HG03064 (cell line): ENCODE measurements at regions not wholly inside any gene's neighbourhood (a gene's known extent, or its start where the extent isn't known, plus 50 kb on each side); places are given as distances from the start of the nearest gene placed in this dataset.
"Not testable (repeated sequence)": the region's sequence is repeated elsewhere in the genome, so short reads cannot be mapped to it uniquely, and the experiment has no call there.

Experiments
- ATAC-seq: cut with Tn5 transposase; IDR thresholded peaks from one replicate; pipeline ENCODE4 v1.9.1; 2021; ENCODE audit warnings: low read depth; ENCODE audit not compliant: unreplicated experiment

DNA sequence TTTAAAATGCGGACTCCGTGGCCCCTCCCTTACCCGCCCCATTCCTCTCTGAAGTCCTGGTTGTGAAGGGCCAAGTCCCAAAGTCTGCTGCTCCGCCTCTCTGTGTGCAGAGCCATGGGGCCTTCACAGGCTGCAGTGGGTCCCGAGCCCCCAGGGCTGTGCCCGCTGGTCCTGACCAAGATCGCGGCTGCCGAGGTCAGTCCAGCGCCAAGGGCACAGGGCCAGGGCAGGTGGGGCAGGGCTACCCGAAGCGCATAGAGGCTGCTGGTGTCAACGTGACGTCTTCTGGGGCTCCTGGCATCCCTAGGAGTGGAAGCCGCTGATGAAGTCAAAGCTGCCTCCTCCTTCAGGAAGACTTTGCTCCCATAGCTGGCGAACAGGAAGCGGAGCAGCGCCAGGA is 858.8 kb downstream of the TUBA3C start:
- not testable (repeated sequence) for ATAC-seq

DNA sequence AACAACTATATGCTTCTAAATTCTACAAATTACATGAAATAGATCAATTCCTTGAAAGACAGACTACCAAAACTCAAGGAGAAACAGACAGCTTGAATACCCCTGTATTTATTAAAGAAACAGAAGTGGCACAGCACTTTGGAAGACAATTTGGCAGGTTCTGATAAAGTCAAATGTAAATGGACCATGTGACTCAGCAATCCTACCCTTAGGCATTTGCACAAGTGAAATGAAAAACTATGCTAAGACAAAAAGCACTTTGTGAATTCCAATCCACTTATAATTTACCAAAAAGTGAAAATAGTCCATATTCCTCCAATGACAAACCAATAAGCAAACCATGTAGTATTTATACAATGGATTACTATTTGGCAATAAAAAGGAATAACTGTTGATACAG is 862.0 kb downstream of the TUBA3C start:
- not testable (repeated sequence) for ATAC-seq

DNA sequence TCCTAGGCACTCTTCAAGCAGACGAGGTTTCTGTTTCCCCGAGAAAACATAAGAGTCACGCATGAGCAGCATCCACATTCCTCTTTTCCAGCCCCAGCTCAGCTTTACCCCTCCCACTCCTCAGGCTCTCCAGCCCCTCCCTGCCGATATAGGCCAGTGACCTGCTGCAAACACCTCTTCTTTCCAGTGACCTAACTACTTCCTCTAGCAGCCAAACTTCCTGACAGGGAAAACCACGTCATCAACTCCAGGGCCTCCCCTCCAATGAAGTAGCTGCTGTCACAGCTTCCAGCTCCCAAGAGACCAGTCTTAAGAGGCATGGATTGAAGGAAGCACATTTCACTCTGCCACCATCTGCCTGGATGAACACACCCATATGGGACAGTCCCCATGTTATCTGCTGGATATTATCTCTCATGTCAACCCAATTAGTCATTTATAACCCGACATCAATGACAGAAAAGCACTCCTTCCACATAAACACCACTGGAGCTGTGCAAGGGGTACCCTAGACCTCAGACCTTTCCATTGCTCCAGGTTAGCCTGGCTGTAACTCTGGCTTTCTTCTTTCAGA is 878.3 kb downstream of the TUBA3C start:
- not testable (repeated sequence) for ATAC-seq

DNA sequence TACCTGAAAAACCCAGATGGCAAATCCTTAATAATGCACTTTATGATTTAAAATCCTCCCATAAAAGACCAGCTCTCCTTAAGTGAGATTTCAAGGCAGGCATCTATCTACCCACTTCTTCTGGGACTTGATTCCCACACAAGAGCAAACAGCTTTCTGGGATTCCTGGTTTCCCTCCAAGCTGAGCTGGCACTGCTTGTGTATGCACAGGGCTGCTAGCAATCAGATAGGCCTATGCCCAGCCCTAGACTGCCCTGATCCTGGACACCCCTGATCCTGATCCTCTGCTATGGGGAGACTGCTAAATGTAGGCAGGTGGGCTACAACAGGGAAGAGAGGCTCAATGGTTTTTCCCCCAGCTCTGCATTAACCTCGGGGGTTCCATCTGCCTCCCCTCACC is 880.7 kb downstream of the TUBA3C start:
- ATAC-seq, result not testable (repeated sequence)

DNA sequence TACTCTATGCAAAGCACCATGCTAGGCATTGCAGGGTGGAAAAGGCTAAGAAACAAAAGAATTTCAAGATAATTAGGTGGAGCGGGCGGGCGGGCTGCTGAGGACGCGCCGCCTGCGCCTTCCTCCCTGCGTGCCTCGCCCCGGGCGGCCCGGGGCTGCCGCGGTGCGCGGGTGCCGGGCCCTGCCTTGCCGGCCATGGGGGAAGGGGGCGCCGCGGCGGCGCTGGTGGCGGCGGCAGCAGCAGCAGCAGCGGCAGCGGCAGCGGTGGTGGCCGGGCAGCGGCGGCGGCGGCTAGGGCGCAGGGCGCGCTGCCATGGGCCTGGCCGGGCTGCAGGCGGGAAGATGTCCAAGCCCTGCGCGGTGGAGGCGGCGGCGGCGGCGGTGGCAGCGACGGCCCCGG is 884.3 kb downstream of the TUBA3C start:
- ATAC-seq, result not testable (repeated sequence)

DNA sequence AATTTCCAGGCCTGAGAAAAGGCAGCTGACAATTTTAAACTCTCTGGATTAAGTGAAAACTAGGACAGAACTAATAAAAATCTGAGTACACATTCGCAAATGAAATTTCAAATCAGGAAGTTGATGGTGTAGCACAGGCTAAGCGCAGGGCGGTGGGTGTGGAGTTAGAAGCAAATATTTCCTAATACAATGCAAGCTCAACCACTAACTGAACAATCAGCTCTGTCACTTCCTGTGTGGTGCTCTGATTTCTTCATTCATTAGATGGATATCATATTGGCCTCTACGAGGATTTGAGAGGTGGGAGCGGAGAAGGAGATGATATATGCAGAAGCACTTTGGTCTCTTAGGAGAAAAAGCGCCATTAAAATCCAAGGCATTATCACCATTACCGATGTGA is 885.0 kb downstream of the TUBA3C start:
- not testable (repeated sequence) for ATAC-seq

DNA sequence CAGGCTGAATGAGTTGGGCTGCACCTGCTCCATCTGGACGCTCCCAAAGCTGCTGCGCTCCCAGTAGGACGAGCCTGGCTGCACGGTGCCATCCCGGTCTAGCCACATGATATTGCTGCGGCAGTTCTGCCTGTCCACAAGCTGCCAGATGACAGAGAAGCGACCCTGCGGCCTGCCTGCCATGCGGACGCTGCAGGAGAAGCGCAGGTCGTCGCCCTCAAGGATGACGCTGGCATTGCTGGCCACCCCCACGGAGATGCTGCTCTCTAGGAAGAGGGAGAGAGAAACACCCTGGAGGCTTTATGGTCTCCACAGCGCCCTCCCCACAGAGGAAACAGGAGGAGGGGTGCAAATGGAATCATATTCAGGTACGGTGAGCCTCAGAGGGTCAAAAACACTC is 887.3 kb downstream of the TUBA3C start:
- not testable (repeated sequence) for ATAC-seq

DNA sequence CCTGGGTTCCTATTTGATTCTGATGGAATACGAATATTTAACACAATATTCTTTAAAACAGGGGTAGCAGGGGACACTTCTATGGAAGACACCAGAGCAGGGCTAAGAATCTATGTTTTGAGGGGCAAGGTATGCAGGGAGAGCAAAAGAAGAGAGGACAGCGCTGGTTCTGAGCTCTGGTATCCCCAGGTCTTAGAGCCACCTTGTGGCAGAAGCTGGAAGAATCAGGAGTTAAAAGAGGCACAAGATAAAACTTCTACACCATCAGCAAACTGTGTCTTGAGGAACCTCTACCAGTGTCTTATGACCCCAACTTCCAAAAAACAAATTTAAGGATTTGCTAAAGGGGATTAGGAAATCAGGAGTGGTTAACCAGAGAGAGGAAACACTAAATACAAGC is 894.8 kb downstream of the TUBA3C start:
- ATAC-seq, result not testable (repeated sequence)

DNA sequence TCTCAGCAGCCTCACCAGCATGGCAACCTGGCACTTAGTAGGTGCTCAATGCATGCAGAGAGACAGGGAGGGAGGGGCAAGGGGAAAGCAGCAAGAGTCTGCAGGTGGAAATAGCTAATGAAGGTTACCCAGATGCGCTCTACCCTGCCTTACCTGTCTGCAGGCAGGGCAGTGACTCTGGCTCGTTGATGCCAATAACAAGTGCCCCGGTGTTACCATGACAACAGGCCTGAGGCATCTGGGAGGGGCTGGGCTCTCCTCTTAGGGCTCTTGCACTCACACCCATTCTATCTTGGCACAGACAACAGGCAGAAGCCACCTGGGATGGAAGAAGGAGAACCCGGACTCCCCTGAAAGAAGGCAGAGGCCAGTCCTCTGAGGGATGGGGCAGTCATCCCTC is 896.0 kb downstream of the TUBA3C start:
- ATAC-seq, result not testable (repeated sequence)

DNA sequence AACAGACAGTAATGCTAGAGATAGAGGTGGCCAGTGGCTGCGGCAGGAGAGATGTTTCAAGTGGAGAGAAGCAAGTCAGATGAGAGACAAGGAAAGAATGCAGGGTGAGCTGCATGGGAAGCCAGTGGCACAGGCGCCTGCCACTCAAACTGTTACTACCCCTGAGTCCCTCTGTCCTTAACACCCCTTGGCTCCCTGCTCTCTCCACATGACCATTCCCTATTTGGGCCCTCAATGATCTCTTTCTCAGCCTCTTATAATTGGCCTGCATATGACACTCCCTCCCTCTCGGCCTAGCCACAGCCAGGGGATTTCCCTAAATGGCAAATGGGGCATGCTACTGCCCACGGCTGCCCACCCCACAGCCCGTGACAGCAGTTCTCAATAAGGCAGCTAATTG is 897.6 kb downstream of the TUBA3C start:
- ATAC-seq, result not testable (repeated sequence)

DNA sequence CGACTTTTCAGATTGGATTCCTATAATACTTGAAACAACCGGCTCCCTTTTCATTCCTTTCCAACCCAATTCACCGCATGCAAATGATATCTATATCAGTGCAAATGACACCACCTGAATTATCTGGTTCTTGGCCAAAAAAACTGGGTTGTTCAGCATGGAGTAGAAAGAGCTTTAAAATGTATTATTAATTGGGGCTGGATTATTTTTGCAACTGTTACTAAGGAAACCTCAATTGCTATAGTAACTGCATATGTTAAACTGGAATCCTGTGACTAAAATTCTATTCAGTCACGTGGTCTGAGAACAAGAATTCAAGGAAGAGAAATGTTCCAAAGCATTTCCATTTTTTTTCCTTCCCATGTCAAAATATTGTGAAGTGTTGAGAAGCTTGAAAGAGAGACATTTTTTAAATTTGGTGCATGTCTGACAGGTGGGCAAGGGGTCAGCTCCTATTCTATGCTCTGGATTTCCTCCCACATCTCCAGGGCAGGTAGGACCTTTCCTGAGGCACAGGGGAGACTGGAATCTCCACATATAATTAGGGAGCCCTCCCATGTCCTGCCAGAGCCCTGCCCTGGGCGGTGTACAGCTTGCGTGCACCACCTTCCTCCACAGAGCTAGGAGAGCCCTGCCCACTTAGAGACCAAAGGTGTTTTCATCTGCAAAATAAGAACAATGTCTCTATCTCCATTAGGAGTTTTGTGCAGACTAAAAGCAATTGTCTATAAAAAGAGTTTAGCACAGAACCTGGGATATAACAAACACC is 899.6 kb downstream of the TUBA3C start:
- not testable (repeated sequence) for ATAC-seq

DNA sequence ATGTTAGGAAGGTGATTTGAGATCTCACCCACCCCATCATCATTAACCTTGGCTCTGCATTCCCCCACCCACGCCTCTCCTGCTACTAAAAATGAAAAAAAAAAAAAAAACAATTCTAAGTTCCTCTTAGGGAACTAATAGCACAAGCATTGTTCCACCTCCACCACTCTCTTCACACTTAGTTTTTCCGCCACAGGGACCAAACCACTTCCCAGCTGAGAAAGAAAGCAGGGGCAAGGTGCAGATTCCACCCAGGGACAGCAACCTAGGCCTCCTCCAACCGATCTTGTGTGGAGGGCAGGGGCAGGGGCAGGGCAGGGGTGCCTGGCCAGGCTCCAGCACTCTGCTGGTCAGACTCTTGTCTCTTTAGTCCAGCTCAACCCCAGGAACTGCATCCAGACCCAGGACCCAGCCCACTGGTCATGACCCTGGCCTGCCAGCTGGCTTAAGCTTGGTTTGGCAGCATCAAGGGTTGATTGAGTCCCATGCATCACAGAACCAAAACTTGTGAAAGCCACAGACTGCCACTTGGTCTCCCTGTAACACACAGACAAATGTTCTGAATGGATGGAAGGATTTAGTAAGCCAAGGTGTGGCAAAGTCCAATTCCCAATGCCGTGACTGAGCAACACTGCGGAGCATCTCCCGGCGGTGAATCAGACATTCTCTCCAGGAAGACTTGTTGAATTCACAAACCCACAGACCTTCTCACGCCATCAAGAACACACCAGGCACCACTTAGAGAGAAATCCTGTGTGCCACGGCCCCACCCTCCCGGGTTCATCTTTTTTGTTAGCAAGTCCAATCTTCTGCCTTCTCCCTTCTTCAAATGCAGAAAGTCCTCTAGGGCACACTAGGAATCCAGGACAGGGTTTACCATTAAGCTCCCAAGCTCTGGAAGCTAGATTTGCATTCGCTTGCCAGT is 900.5 kb downstream of the TUBA3C start:
- ATAC-seq, result not testable (repeated sequence)

DNA sequence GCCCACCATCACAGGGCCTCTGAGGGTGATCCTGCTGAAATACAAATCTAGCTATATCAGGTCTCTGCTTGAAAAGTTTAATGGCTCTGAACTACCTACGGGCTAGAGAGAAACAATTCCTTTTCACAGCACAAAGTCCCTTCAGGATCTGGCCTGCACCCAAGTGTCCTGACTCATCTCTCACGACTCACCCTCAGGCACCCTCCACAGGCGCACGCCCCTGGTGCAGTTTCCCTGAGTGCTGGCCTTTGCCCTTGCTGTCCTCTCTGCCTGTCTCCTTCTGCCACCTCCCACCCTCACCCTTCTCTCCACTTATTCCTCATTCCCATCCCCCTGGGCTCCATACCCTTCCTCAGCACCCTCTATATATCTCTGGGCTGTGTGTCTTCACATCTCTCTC is 901.7 kb downstream of the TUBA3C start:
- ATAC-seq, result not testable (repeated sequence)

DNA sequence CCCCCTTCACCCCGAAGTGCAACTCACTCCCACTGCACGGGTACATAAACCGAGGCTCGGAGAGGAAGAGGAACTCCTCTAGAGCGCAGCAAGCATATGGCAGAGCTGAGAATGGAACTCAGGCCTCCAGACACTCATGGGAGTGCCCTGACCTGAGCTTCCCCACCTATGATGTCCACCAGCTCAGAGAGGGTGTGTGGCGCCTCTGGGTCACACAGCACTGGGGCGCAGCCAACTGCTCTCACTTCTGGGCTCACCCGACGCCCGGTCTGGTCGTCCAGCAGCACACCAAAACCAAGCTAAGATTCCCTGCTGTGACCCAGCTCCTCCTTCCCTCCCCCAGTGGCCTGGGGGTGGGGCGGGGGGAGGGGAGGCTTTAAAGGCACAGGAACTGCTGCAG is 904.3 kb downstream of the TUBA3C start:
- not testable (repeated sequence) for ATAC-seq

DNA sequence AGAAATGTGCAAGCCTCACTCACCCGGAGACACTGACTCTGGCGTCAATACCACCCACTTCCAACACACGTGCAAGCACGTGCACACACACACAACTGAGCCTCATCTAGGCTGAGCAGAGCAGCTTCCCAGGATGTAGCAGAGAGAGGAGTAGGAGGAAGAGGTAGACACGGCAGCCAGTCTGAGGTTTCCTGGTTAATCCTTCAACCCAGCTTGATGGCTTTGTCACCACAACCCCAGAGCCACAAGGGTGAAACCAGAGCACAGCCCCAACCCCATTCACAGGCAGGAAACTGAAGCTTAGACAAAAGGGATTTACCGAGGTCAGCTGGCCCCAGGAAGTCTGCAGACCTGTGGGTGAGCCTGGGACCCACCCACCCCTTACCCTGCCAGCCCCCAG is 905.3 kb downstream of the TUBA3C start:
- ATAC-seq, result not testable (repeated sequence)

DNA sequence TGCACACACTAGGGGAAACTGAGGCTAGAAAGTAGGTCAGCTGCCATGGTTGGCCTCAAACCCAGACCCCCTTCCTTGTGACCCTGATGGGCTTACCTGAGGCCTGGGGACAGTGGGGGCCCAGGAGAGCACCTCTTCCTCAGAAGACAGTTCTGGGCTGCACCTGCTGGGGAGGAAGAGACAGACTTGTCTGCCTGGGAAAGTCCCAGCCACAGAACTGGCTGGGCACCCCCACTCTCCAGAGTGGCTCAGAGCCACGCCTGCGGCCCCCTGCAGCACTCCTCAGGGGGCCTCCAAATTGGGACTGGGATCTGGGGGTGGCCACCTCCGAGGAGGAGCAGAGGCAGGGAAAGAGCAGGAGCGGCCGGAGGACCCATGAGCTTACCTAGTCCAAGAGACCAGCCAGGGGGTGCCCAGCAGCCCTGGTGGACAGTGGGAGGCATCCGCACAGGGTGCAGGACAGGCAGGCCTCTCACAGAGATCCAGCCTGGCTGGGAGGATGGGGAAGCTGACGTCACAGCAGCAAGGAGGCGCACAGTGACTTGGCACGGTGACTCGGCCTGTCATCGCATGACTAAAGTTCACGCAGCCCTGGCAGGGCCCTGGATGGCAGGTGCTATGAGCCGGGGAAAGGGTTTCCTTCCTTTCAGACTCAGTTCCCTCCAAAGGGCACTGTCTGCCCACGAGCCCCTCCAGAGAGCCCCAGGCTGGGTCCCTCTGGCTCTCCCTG is 907.7 kb downstream of the TUBA3C start:
- ATAC-seq, result not testable (repeated sequence)

DNA sequence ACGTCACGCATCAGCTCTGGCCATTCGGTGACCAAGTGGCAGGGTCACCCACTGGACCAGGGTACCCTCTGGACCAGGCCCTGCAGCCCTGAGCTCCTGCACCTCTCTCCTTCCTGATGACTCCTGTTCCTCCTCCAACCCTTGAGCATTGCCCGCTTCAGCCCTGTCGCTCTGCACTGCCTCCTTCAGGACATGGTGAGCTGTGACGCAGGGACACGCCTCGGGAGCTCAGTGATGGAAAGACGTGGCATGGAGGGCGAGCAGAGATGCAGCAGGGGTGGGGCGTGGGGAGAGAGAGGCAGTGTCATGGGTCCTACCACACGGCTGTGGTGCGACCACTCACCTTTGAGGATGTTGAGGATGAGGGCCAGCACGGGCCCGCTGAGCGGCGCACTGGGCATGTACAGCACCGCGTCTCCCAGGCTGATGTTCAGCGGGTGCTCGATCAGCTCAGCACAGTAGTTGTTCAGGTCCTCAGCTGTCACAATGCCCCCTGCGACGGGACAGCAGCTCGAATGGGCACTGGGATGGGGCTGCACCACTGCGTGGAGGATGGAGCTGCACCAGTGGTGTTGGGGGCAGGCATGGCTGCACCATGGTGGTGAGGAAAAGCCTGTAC is 922.7 kb downstream of the TUBA3C start:
- not testable (repeated sequence) for ATAC-seq

DNA sequence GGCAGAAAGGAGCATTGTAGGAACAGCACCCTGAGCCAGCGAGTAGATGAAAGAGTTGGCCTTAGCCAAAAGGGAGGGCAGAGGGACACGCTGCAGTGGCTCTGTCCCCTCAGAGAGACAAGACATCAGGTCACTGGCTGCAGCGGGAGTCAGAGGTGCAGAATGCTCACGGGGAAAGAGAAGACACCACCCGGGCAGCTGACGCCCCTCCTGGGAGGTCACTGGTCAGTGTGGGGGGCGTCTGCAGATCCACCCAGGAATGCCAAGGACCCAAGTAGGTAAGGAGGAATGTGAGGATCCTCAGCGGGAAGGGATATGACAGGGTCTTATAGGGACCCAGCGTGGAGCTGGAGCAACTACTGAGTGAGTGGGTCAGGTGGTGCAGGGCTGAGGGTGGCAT is 923.9 kb downstream of the TUBA3C start:
- ATAC-seq, result not testable (repeated sequence)

DNA sequence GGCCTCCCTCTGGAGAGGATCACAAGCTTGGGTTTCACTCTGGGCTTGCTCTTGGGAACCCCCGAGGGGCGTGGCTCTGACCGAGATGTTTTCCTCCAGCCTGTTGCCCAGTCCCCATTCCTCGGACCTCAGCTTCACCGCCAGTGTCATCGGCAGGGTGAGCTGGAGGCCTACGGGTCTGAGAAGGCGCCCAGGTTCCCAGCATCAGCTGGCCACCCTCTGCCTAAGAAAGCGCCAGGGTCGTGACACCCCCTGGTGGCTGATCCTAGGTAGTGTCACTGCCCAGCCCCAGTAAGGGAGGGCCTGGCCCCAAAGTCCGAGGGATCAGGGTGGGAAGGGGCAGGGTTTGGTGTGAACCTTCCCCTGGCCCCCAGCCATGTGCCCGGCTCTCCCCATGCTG is 928.8 kb downstream of the TUBA3C start:
- ATAC-seq, result not testable (repeated sequence)
